ENCODE measurements at regions not wholly inside any gene's neighbourhood (a gene's known extent, or its start where the extent isn't known, plus 50 kb on each side); places are given as distances from the start of the nearest gene placed in this dataset.

- 10% methylated on average over 9 of the region's 9 CpGs for WGBS (ENCODE audit: missing lambda C conversion rate)
- POLR2A ChIA-PET = no interaction called here
- FAIRE-seq (no peak), DNase-seq (ENCODE audit: low read depth in 1 of 2, low spot score in 1 of 2) (no peak), ATAC-seq (no peak)
- CTCF ChIA-PET = interaction anchor here (0.7 kb wide), 1 partner anchor 21 kb away, joined by 3 read pairs; no protein-coding TSS in a partner anchor
- Histone ChIP-seq H3K4me1 (no peaks in the 10 kb centered on the region), H3K27ac (no peak overlapping the region), H3K4me2 (no peak overlapping the region), H3K9me3 (peaks cover 3% of the 10 kb centered on the region; the same call in 1 of the 3 replicates), H3K4me3 (no peak overlapping the region)
- no peak for TF ChIP-seq HDAC2 (IDR thresholded peaks at IDR 0.05)
- no peak for TF ChIP-seq CTCF (IDR thresholded peaks at IDR 0.05)
- no peak for TF ChIP-seq NR3C1 (IDR thresholded peaks at IDR 0.05)
- no peak for TF ChIP-seq PBX3 (IDR thresholded peaks at IDR 0.05)
- TF ChIP-seq HES2 (IDR thresholded peaks at IDR 0.05) = no peak
- TF ChIP-seq FOSL2 (IDR thresholded peaks at IDR 0.05) = no peak
- TF ChIP-seq FOSL2 (CRISPR knock-in tag; IDR thresholded peaks at IDR 0.05) = no peak
- no peak for TF ChIP-seq MYC (IDR thresholded peaks at IDR 0.05; ENCODE audit: borderline replicate concordance, low read length)
- no peak for TF ChIP-seq E2F6 (IDR thresholded peaks at IDR 0.05; ENCODE audit: borderline replicate concordance, low read depth)
- TF ChIP-seq TP53 (CRISPR knock-in tag; IDR thresholded peaks at IDR 0.05) = no peak
- TF ChIP-seq JUN (IDR thresholded peaks at IDR 0.05) = no peak
- no peak for TF ChIP-seq HEYL (CRISPR knock-in tag; IDR thresholded peaks at IDR 0.05)
- TF ChIP-seq MAFK (IDR thresholded peaks at IDR 0.05; ENCODE audit: partially characterized antibody) = no peak
- no peak for TF ChIP-seq KDM5A (IDR thresholded peaks at IDR 0.05)
- no peak for TF ChIP-seq ZSCAN20 (CRISPR knock-in tag; IDR thresholded peaks at IDR 0.05)
- TF ChIP-seq NFE2L2 (conservative IDR thresholded peaks at IDR 0.05; ENCODE audit: low read length) = no peak
- TF ChIP-seq EP300 (IDR thresholded peaks at IDR 0.05) = no peak
- TF ChIP-seq JUNB (IDR thresholded peaks at IDR 0.05) = no peak
Measured at GRCh38 chr19:28453420-28453819, 759.5 kb downstream of the UQCRFS1 start.

GRCh38 chr19:28449803-28450202, 763.1 kb downstream of the UQCRFS1 start:
- no peak overlapping the region for H3K4me3 ChIP-seq
- no peaks in the 10 kb centered on the region for H3K9me3 ChIP-seq
- DNase-seq (ENCODE audit: low read depth in 1 of 2, low spot score in 1 of 2) (no peak), FAIRE-seq (no peak), ATAC-seq (no peak)
- 61% methylated on average over 1 of the region's 1 CpG for WGBS (ENCODE audit: missing lambda C conversion rate)
- H3K4me2 ChIP-seq = no peak overlapping the region
- CTCF ChIA-PET = interaction anchor here (0.6 kb wide), 1 partner anchor 1299 kb away, joined by 4 read pairs; no protein-coding TSS in a partner anchor
- H3K27ac ChIP-seq = no peak overlapping the region
- POLR2A ChIA-PET = no interaction called here
- TF ChIP-seq POLR2A (IDR thresholded peaks at IDR 0.05; ENCODE audit: low read length) (no peak), KDM1A (IDR thresholded peaks at IDR 0.05; ENCODE audit: low read depth) (no peak)
- H3K4me1 ChIP-seq = no peaks in the 10 kb centered on the region

- FAIRE-seq = no peak
- H3K4me3 ChIP-seq = no peak overlapping the region
- no peak for DNase-seq (ENCODE audit: low read depth in 1 of 2, low spot score in 1 of 2)
- no peaks in the 10 kb centered on the region for H3K4me1 ChIP-seq
- H3K4me2 ChIP-seq = no peak overlapping the region
- POLR2A ChIA-PET = no interaction called here
- H3K9me3 ChIP-seq = no peaks in the 10 kb centered on the region; the same call in 2 of the 3 replicates
- WGBS (ENCODE audit: missing lambda C conversion rate) = 31% methylated on average over 12 of the region's 12 CpGs
- TF ChIP-seq PHF8 (IDR thresholded peaks at IDR 0.05; ENCODE audit: borderline replicate concordance, low read depth) (no peak), ELK1 (IDR thresholded peaks at IDR 0.05; ENCODE audit: low read depth, low read length) (no peak), FOSL2 (IDR thresholded peaks at IDR 0.05) (no peak), FOSL2 (CRISPR knock-in tag; IDR thresholded peaks at IDR 0.05) (no peak)
- CTCF ChIA-PET = no interaction called here
- ATAC-seq = no peak
- H3K27ac ChIP-seq = no peak overlapping the region
Measured at GRCh38 chr19:28446511-28446910, 766.4 kb downstream of the UQCRFS1 start.

All from A549 (cell line).